Suprapubic skin (tissue), 4 donors: ENCODE measurements at regions not wholly inside any gene's neighbourhood (a gene's known extent, or its start where the extent isn't known, plus 50 kb on each side); places are given as distances from the start of the nearest gene placed in this dataset.

Source experiments
- EP300 ChIP-seq: sonication (generic); formaldehyde crosslinking; IDR thresholded peaks from one replicate; pipeline ENCODE4 v1.6.1; 2017; ENCODE audit warnings: antibody characterized with exemption
- POLR2A ChIP-seq, 2 donors: fragments of 450-650 bp; IDR thresholded peaks; one replicate each; pipeline ENCODE4 v1.6.1; 2017; ENCODE audit warnings: antibody characterized with exemption in 2 of 2, mild to moderate bottlenecking in 2 of 2, moderate library complexity in 2 of 2
- POLR2AphosphoS5 ChIP-seq, 3 donors: sonication (generic); formaldehyde crosslinking; IDR thresholded peaks; one replicate each; pipeline ENCODE4 v1.6.1; 2017; ENCODE audit warnings: antibody characterized with exemption in 3 of 3
- TF ChIP-seq, protein P1 (sequence below), 2 donors: fragments of 200-600 bp in 1 of 2; fragments of 450-650 bp in 1 of 2; sonication (generic) in 1 of 2; IDR thresholded peaks; one replicate each; pipeline ENCODE4 v1.5.1; 2016 to 2019; ENCODE audit warnings: antibody characterized with exemption in 2 of 2, mild to moderate bottlenecking in 1 of 2, moderate library complexity in 1 of 2

DNA sequence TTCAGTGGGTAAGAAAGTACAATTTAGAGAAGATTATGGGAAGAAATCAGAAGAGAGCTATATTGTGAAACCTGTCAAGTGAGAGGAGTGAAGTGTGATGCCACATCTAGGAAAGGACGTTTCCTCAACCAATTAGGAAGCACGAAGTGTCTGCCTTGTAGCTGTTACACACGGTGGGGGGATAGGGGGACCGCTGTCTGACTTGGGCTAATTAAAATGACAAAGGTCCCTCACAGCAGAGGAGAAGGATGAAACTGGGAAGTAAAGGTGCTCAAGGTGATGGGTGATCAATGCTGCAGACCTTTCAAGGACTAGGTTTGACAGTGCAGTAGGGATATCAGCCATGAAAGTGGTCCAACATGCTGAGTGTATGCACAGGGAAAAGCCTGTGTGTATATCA is 181.1 kb upstream of the PRSS16 start:
- TF ChIP-seq, protein P1, sequence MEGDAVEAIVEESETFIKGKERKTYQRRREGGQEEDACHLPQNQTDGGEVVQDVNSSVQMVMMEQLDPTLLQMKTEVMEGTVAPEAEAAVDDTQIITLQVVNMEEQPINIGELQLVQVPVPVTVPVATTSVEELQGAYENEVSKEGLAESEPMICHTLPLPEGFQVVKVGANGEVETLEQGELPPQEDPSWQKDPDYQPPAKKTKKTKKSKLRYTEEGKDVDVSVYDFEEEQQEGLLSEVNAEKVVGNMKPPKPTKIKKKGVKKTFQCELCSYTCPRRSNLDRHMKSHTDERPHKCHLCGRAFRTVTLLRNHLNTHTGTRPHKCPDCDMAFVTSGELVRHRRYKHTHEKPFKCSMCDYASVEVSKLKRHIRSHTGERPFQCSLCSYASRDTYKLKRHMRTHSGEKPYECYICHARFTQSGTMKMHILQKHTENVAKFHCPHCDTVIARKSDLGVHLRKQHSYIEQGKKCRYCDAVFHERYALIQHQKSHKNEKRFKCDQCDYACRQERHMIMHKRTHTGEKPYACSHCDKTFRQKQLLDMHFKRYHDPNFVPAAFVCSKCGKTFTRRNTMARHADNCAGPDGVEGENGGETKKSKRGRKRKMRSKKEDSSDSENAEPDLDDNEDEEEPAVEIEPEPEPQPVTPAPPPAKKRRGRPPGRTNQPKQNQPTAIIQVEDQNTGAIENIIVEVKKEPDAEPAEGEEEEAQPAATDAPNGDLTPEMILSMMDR (IDR thresholded peaks at IDR 0.05): no peak
- no peak for TF ChIP-seq POLR2A (IDR thresholded peaks at IDR 0.05)
- no peak for TF ChIP-seq POLR2AphosphoS5 (IDR thresholded peaks at IDR 0.05)
- no peak for TF ChIP-seq EP300
